ENCODE measurements at regions not wholly inside any gene's neighbourhood (a gene's known extent, or its start where the extent isn't known, plus 50 kb on each side); places are given as distances from the start of the nearest gene placed in this dataset.

- TF ChIP-seq CTCF (conservative IDR thresholded peaks at IDR 0.05) (no peak), EZH2 (IDR thresholded peaks at IDR 0.05; ENCODE audit: low read depth) (no peak)
Observed at GRCh38 chr4:14659286-14659685, 343.0 kb upstream of the CPEB2 start.
